ENCODE measurements at regions not wholly inside any gene's neighbourhood (a gene's known extent, or its start where the extent isn't known, plus 50 kb on each side); places are given as distances from the start of the nearest gene placed in this dataset.

- H3K36me3 ChIP-seq (ENCODE audit: control insufficient read depth, insufficient read depth, low read length) = no peaks in the 10 kb centered on the region
- no peaks in the 10 kb centered on the region for H3K27me3 ChIP-seq (ENCODE audit: control insufficient read depth, insufficient read depth, low read length)
- no peak for DNase-seq
- no peaks in the 10 kb centered on the region for H3K4me1 ChIP-seq (ENCODE audit: control insufficient read depth, insufficient read depth, low read length, poor library complexity, severe bottlenecking)
- H3K4me1 Mint-ChIP-seq = no peaks in the 10 kb centered on the region
- H3K4me3 ChIP-seq (ENCODE audit: low read depth, low read length) = no peak overlapping the region
- no peak overlapping the region for H3K27ac ChIP-seq (ENCODE audit: insufficient read depth, low read length, poor library complexity, severe bottlenecking)
- H3K36me3 Mint-ChIP-seq = no peaks in the 10 kb centered on the region
- H3K9me3 ChIP-seq (ENCODE audit: control insufficient read depth in 2 of 2, low read length in 2 of 2) = no peaks in the 10 kb centered on the region
- no peak for ATAC-seq (ENCODE audit: low read depth in 2 of 2)
- H3K27me3 Mint-ChIP-seq = no peaks in the 10 kb centered on the region
- no peak overlapping the region for H3K4me3 Mint-ChIP-seq
- H3K27ac Mint-ChIP-seq = no peak overlapping the region
- peaks cover 4 to 10% (median 7%) of the 10 kb centered on the region in 7 donors for H3K9me3 Mint-ChIP-seq
Measured at GRCh38 chr12:115648463-115648862, 629.0 kb downstream of the MED13L start.

- no peaks in the 10 kb centered on the region for H3K4me1 ChIP-seq (ENCODE audit: control insufficient read depth, insufficient read depth, low read length, poor library complexity, severe bottlenecking)
- H3K27ac ChIP-seq (ENCODE audit: insufficient read depth, low read length, poor library complexity, severe bottlenecking) = no peak overlapping the region
- no peak for ATAC-seq (ENCODE audit: low read depth in 2 of 2)
- Mint-ChIP-seq H3K36me3 (no peaks in the 10 kb centered on the region), H3K27me3 (no peaks in the 10 kb centered on the region), H3K27ac (no peak overlapping the region), H3K9me3 (peaks cover 4 to 11% (median 7%) of the 10 kb centered on the region in 7 donors), H3K4me3 (no peak overlapping the region), H3K4me1 (no peaks in the 10 kb centered on the region)
- DNase-seq = no peak
- H3K36me3 ChIP-seq (ENCODE audit: control insufficient read depth, insufficient read depth, low read length) = no peaks in the 10 kb centered on the region
- no peak overlapping the region for H3K4me3 ChIP-seq (ENCODE audit: low read depth, low read length)
- no peaks in the 10 kb centered on the region for H3K9me3 ChIP-seq (ENCODE audit: control insufficient read depth in 2 of 2, low read length in 2 of 2)
- no peaks in the 10 kb centered on the region for H3K27me3 ChIP-seq (ENCODE audit: control insufficient read depth, insufficient read depth, low read length)
Measured at GRCh38 chr12:115646210-115646609, 631.3 kb downstream of the MED13L start.

- H3K4me3 ChIP-seq (ENCODE audit: low read depth, low read length) = no peak overlapping the region
- Mint-ChIP-seq H3K27ac (no peak overlapping the region), H3K4me1 (no peaks in the 10 kb centered on the region), H3K36me3 (no peaks in the 10 kb centered on the region), H3K27me3 (no peaks in the 10 kb centered on the region), H3K4me3 (no peak overlapping the region), H3K9me3 (peaks cover 0 to 4% (median 1%) of the 10 kb centered on the region in 7 donors)
- H3K36me3 ChIP-seq (ENCODE audit: control insufficient read depth, insufficient read depth, low read length) = no peaks in the 10 kb centered on the region
- ATAC-seq (ENCODE audit: low read depth in 2 of 2) (no peak), DNase-seq (no peak)
- H3K9me3 ChIP-seq (ENCODE audit: control insufficient read depth in 2 of 2, low read length in 2 of 2) = no peaks in the 10 kb centered on the region
- H3K4me1 ChIP-seq (ENCODE audit: control insufficient read depth, insufficient read depth, low read length, poor library complexity, severe bottlenecking) = no peaks in the 10 kb centered on the region
- no peaks in the 10 kb centered on the region for H3K27me3 ChIP-seq (ENCODE audit: control insufficient read depth, insufficient read depth, low read length)
- no peak overlapping the region for H3K27ac ChIP-seq (ENCODE audit: insufficient read depth, low read length, poor library complexity, severe bottlenecking)
Measured at GRCh38 chr12:115640929-115641328, 636.6 kb downstream of the MED13L start.

- DNase-seq (no peak), ATAC-seq (ENCODE audit: low read depth in 2 of 2) (no peak)
- Mint-ChIP-seq H3K9me3 (peaks cover 0 to 4% (median 2%) of the 10 kb centered on the region in 7 donors), H3K27ac (no peak overlapping the region), H3K4me1 (no peaks in the 10 kb centered on the region), H3K36me3 (no peaks in the 10 kb centered on the region), H3K27me3 (peaks cover 6% of the 10 kb centered on the region), H3K4me3 (no peak overlapping the region)
- no peak overlapping the region for H3K27ac ChIP-seq (ENCODE audit: insufficient read depth, low read length, poor library complexity, severe bottlenecking)
- no peaks in the 10 kb centered on the region for H3K36me3 ChIP-seq (ENCODE audit: control insufficient read depth, insufficient read depth, low read length)
- H3K4me3 ChIP-seq (ENCODE audit: low read depth, low read length) = no peak overlapping the region
- H3K27me3 ChIP-seq (ENCODE audit: control insufficient read depth, insufficient read depth, low read length) = no peaks in the 10 kb centered on the region
- H3K4me1 ChIP-seq (ENCODE audit: control insufficient read depth, insufficient read depth, low read length, poor library complexity, severe bottlenecking) = no peaks in the 10 kb centered on the region
- no peaks in the 10 kb centered on the region for H3K9me3 ChIP-seq (ENCODE audit: control insufficient read depth in 2 of 2, low read length in 2 of 2)
Measured at GRCh38 chr12:115639648-115640012, 637.9 kb downstream of the MED13L start.

GRCh38 chr12:115638733-115639647 lies 638.5 kb downstream of the MED13L start:
- no peak overlapping the region for H3K27ac ChIP-seq (ENCODE audit: insufficient read depth, low read length, poor library complexity, severe bottlenecking)

GRCh38 chr12:115636546-115636945 lies 640.9 kb downstream of the MED13L start:
- Histone ChIP-seq H3K36me3 (ENCODE audit: control insufficient read depth, insufficient read depth, low read length) (no peaks in the 10 kb centered on the region), H3K4me3 (ENCODE audit: low read depth, low read length) (no peak overlapping the region), H3K4me1 (ENCODE audit: control insufficient read depth, insufficient read depth, low read length, poor library complexity, severe bottlenecking) (no peaks in the 10 kb centered on the region), H3K27me3 (ENCODE audit: control insufficient read depth, insufficient read depth, low read length) (no peaks in the 10 kb centered on the region), H3K9me3 (ENCODE audit: control insufficient read depth in 2 of 2, low read length in 2 of 2) (no peaks in the 10 kb centered on the region), H3K27ac (ENCODE audit: insufficient read depth, low read length, poor library complexity, severe bottlenecking) (no peak overlapping the region)
- H3K36me3 Mint-ChIP-seq = no peaks in the 10 kb centered on the region
- no peaks in the 10 kb centered on the region for H3K4me1 Mint-ChIP-seq
- H3K27ac Mint-ChIP-seq = no peak overlapping the region
- H3K9me3 Mint-ChIP-seq = peaks cover 0 to 6% (median 0%) of the 10 kb centered on the region in 7 donors
- H3K4me3 Mint-ChIP-seq = no peak overlapping the region
- ATAC-seq (ENCODE audit: low read depth in 2 of 2) (no peak), DNase-seq (no peak)
- H3K27me3 Mint-ChIP-seq = peaks cover 6% of the 10 kb centered on the region

More at GRCh38 chr12:115638733-115639647, 638.5 kb downstream of the MED13L start:
- H3K4me1 ChIP-seq (ENCODE audit: control insufficient read depth, insufficient read depth, low read length, poor library complexity, severe bottlenecking) = no peaks in the 10 kb centered on the region
- ATAC-seq (ENCODE audit: low read depth in 2 of 2) (no peak), DNase-seq (no peak)
- H3K36me3 Mint-ChIP-seq = no peaks in the 10 kb centered on the region
- no peak overlapping the region for H3K4me3 ChIP-seq (ENCODE audit: low read depth, low read length)
- peaks cover 6% of the 10 kb centered on the region for H3K27me3 Mint-ChIP-seq
- H3K27ac Mint-ChIP-seq = no peak overlapping the region
- H3K4me1 Mint-ChIP-seq = no peaks in the 10 kb centered on the region
- no peak overlapping the region for H3K4me3 Mint-ChIP-seq
- no peaks in the 10 kb centered on the region for H3K9me3 ChIP-seq (ENCODE audit: control insufficient read depth in 2 of 2, low read length in 2 of 2)
- H3K9me3 Mint-ChIP-seq = peaks cover 0 to 3% (median 1%) of the 10 kb centered on the region in 7 donors
- H3K36me3 ChIP-seq (ENCODE audit: control insufficient read depth, insufficient read depth, low read length) = no peaks in the 10 kb centered on the region
- no peaks in the 10 kb centered on the region for H3K27me3 ChIP-seq (ENCODE audit: control insufficient read depth, insufficient read depth, low read length)

GRCh38 chr12:115632308-115632707 lies 645.2 kb downstream of the MED13L start:
- ATAC-seq (ENCODE audit: low read depth in 2 of 2) = no peak
- H3K36me3 ChIP-seq (ENCODE audit: control insufficient read depth, insufficient read depth, low read length) = no peaks in the 10 kb centered on the region
- H3K4me1 Mint-ChIP-seq = no peaks in the 10 kb centered on the region
- no peaks in the 10 kb centered on the region for H3K4me1 ChIP-seq (ENCODE audit: control insufficient read depth, insufficient read depth, low read length, poor library complexity, severe bottlenecking)
- DNase-seq = no peak
- H3K27ac ChIP-seq (ENCODE audit: insufficient read depth, low read length, poor library complexity, severe bottlenecking) = no peak overlapping the region
- H3K27ac Mint-ChIP-seq = no peak overlapping the region
- no peak overlapping the region for H3K4me3 ChIP-seq (ENCODE audit: low read depth, low read length)
- H3K9me3 ChIP-seq (ENCODE audit: control insufficient read depth in 2 of 2, low read length in 2 of 2) = no peaks in the 10 kb centered on the region
- H3K27me3 ChIP-seq (ENCODE audit: control insufficient read depth, insufficient read depth, low read length) = no peaks in the 10 kb centered on the region
- H3K27me3 Mint-ChIP-seq = peaks cover 6% of the 10 kb centered on the region
- peaks cover 0 to 5% (median 0%) of the 10 kb centered on the region in 7 donors for H3K9me3 Mint-ChIP-seq
- no peaks in the 10 kb centered on the region for H3K36me3 Mint-ChIP-seq
- H3K4me3 Mint-ChIP-seq = no peak overlapping the region

- Histone ChIP-seq H3K4me1 (ENCODE audit: control insufficient read depth, insufficient read depth, low read length, poor library complexity, severe bottlenecking) (no peaks in the 10 kb centered on the region), H3K4me3 (ENCODE audit: low read depth, low read length) (no peak overlapping the region), H3K27me3 (ENCODE audit: control insufficient read depth, insufficient read depth, low read length) (no peaks in the 10 kb centered on the region), H3K27ac (ENCODE audit: insufficient read depth, low read length, poor library complexity, severe bottlenecking) (no peak overlapping the region), H3K36me3 (ENCODE audit: control insufficient read depth, insufficient read depth, low read length) (no peaks in the 10 kb centered on the region), H3K9me3 (ENCODE audit: control insufficient read depth in 2 of 2, low read length in 2 of 2) (no peaks in the 10 kb centered on the region)
- Mint-ChIP-seq H3K4me1 (no peaks in the 10 kb centered on the region), H3K4me3 (no peak overlapping the region), H3K27me3 (peaks cover 6% of the 10 kb centered on the region), H3K36me3 (no peaks in the 10 kb centered on the region), H3K27ac (no peak overlapping the region), H3K9me3 (peaks cover 0 to 5% (median 0%) of the 10 kb centered on the region in 7 donors)
- ATAC-seq (ENCODE audit: low read depth in 2 of 2) (no peak), DNase-seq (no peak)
Measured at GRCh38 chr12:115630136-115630535, 647.4 kb downstream of the MED13L start.
